ENCODE measurements at regions not wholly inside any gene's neighbourhood (a gene's known extent, or its start where the extent isn't known, plus 50 kb on each side); places are given as distances from the start of the nearest gene placed in this dataset.

- TF ChIP-seq ZNF605 (CRISPR knock-in tag; IDR thresholded peaks at IDR 0.05) (no peak), CC2D1A (CRISPR knock-in tag; IDR thresholded peaks at IDR 0.05) (no peak), SNAI1 (CRISPR knock-in tag; IDR thresholded peaks at IDR 0.05; ENCODE audit: borderline replicate concordance) (no peak), PRDM4 (CRISPR knock-in tag; IDR thresholded peaks at IDR 0.05; ENCODE audit: borderline replicate concordance) (no peak), MZF1 (CRISPR knock-in tag; IDR thresholded peaks at IDR 0.05; ENCODE audit: borderline replicate concordance) (no peak), ZNF460 (CRISPR knock-in tag; IDR thresholded peaks at IDR 0.05; ENCODE audit: borderline replicate concordance) (no peak), KDM5B (CRISPR knock-in tag; IDR thresholded peaks at IDR 0.05; ENCODE audit: borderline replicate concordance) (no peak), HMGXB4 (CRISPR knock-in tag; IDR thresholded peaks at IDR 0.05; ENCODE audit: borderline replicate concordance in 1 of 2, low read depth in 1 of 2) (no peak), TARDBP (CRISPR knock-in tag; IDR thresholded peaks at IDR 0.05) (peak; percentile 60; the same call in 1 of the 2 replicates), ATF7-NPFF (CRISPR knock-in tag; IDR thresholded peaks at IDR 0.05; ENCODE audit: low read depth) (0 out of 2 replicates have a peak, but pooled peaks have one; percentile 31), EHMT2 (IDR thresholded peaks at IDR 0.05; ENCODE audit: borderline replicate concordance, low read depth, low read length) (0 out of 2 replicates have a peak, but pooled peaks have one; percentile 31), ZNF639 (CRISPR knock-in tag; conservative IDR thresholded peaks at IDR 0.05) (no peak), ZNF724P (CRISPR knock-in tag; IDR thresholded peaks at IDR 0.05; ENCODE audit: borderline replicate concordance) (no peak), ZNF777 (CRISPR knock-in tag; IDR thresholded peaks at IDR 0.05) (no peak), ZBTB8A (CRISPR knock-in tag; IDR thresholded peaks at IDR 0.05; ENCODE audit: borderline replicate concordance, low read depth) (no peak), SP5 (CRISPR knock-in tag; IDR thresholded peaks at IDR 0.05; ENCODE audit: borderline replicate concordance, low read depth) (no peak), ZNF614 (CRISPR knock-in tag; IDR thresholded peaks at IDR 0.05; ENCODE audit: borderline replicate concordance) (peak; percentile 38; the same call in 1 of the 2 replicates), NPAS2 (CRISPR knock-in tag; IDR thresholded peaks at IDR 0.05; ENCODE audit: borderline replicate concordance) (no peak), ZBTB38 (CRISPR knock-in tag; IDR thresholded peaks at IDR 0.05) (0 out of 2 replicates have a peak, but pooled peaks have one; percentile 45), EED (CRISPR knock-in tag; IDR thresholded peaks at IDR 0.05) (no peak), ZNF446 (CRISPR knock-in tag; IDR thresholded peaks at IDR 0.05) (no peak), ZSCAN25 (CRISPR knock-in tag; IDR thresholded peaks at IDR 0.05) (no peak), NAIF1 (CRISPR knock-in tag; IDR thresholded peaks at IDR 0.05; ENCODE audit: borderline replicate concordance) (0 out of 2 replicates have a peak, but pooled peaks have one; percentile 55), CHCHD3 (CRISPR knock-in tag; IDR thresholded peaks at IDR 0.05) (no peak), SNRNP70 (IDR thresholded peaks at IDR 0.05; ENCODE audit: low read depth, low read length) (no peak)
Measured at GRCh38 chr1:229003233-229004031, 267.5 kb upstream of the RAB4A start (continued).

All from HepG2 (cell line).